Calu3 (cell line): ENCODE measurements at regions not wholly inside any gene's neighbourhood (a gene's known extent, or its start where the extent isn't known, plus 50 kb on each side); places are given as distances from the start of the nearest gene placed in this dataset.

ENCODE experiments used
- BruUV-seq: library from RNA; stranded (reverse); fragments of 400-500 nt; replicated peaks from 2 replicates; lab custom pipeline; 2021; lab: Mats Ljungman, UMichigan
- CTCF ChIA-PET: fragments of 300-600 bp; sonication (Branson Sonifier 250); formaldehyde crosslinking; loops from one replicate; lab custom pipeline; 2022; ENCODE audit warnings: antibody characterized with exemption; lab: Charles Lee
- DNase-seq: peaks from one replicate; pipeline ENCODE4 v3.0.0; 2022
- H3K27ac Mint-ChIP-seq: one replicate; pipeline ENCODE4 v1.8.0; 2022; ENCODE audit warnings: mixed read lengths; ENCODE audit not compliant: unreplicated experiment
- H3K27me3 Mint-ChIP-seq: one replicate; pipeline ENCODE4 v1.8.0; 2022; ENCODE audit warnings: mixed read lengths; ENCODE audit not compliant: unreplicated experiment
- H3K36me3 Mint-ChIP-seq: one replicate; pipeline ENCODE4 v1.8.0; 2022; ENCODE audit warnings: mild to moderate bottlenecking, moderate library complexity, mixed read lengths; ENCODE audit not compliant: insufficient read depth, unreplicated experiment
- H3K4me1 Mint-ChIP-seq: one replicate; pipeline ENCODE4 v1.8.0; 2022; ENCODE audit warnings: mild to moderate bottlenecking, low read depth, mixed read lengths; ENCODE audit not compliant: unreplicated experiment
- H3K4me3 Mint-ChIP-seq: one replicate; pipeline ENCODE4 v1.8.0; 2022; ENCODE audit warnings: mild to moderate bottlenecking, low read depth, moderate library complexity, mixed read lengths; ENCODE audit not compliant: unreplicated experiment
- H3K9me3 Mint-ChIP-seq: one replicate; pipeline ENCODE4 v1.8.0; 2022; ENCODE audit warnings: low read depth, mixed read lengths; ENCODE audit not compliant: unreplicated experiment
- CTCF ChIP-seq: fragments of 200-600 bp; IDR thresholded peaks from one replicate; pipeline ENCODE4 v1.8.0; 2022; ENCODE audit warnings: antibody characterized with exemption; ENCODE audit not compliant: unreplicated experiment
- intact Hi-C: fragments of 100-400 bp; cut with micrococcal nuclease; formaldehyde crosslinking; loops from one replicate; pipeline ENCODE4 v1.10.0; 2022; ENCODE audit not compliant: unreplicated experiment

GRCh38 chr5:115458416-115458815, 86.2 kb downstream of the FEM1C start:
- H3K4me1 Mint-ChIP-seq: no peaks in the 10 kb centered on the region
- H3K27me3 Mint-ChIP-seq: no peaks in the 10 kb centered on the region
- DNase-seq: no peak
- BruUV-seq: no TSS peak
- no peaks in the 10 kb centered on the region for H3K36me3 Mint-ChIP-seq
- intact Hi-C loops: no loop called here
- no peak overlapping the region for H3K27ac Mint-ChIP-seq
- CTCF ChIA-PET: no interaction called here
- no peak overlapping the region for H3K4me3 Mint-ChIP-seq
- TF ChIP-seq CTCF: no peak
- no peaks in the 10 kb centered on the region for H3K9me3 Mint-ChIP-seq

GRCh38 chr5:115458003-115458409, 86.6 kb downstream of the FEM1C start:
- DNase-seq: peak; percentile 72
- no peaks in the 10 kb centered on the region for H3K27me3 Mint-ChIP-seq
- no peaks in the 10 kb centered on the region for H3K9me3 Mint-ChIP-seq
- no peak for TF ChIP-seq CTCF
- no TSS peak for BruUV-seq
- intact Hi-C loops: no loop called here
- no peak overlapping the region for H3K4me3 Mint-ChIP-seq
- H3K4me1 Mint-ChIP-seq: no peaks in the 10 kb centered on the region
- CTCF ChIA-PET: no interaction called here
- H3K27ac Mint-ChIP-seq: no peak overlapping the region
- H3K36me3 Mint-ChIP-seq: no peaks in the 10 kb centered on the region

- CTCF ChIA-PET: interaction anchor here (1.9 kb wide), 1 partner anchor 78 kb away, joined by 7 read pairs; no protein-coding TSS in a partner anchor
- no peak for DNase-seq
- Mint-ChIP-seq H3K4me1 (no peaks in the 10 kb centered on the region), H3K27me3 (no peaks in the 10 kb centered on the region), H3K4me3 (no peak overlapping the region), H3K9me3 (no peaks in the 10 kb centered on the region), H3K36me3 (no peaks in the 10 kb centered on the region), H3K27ac (no peak overlapping the region)
- BruUV-seq: TSS peak; percentile 80
- intact Hi-C loops: no loop called here
- TF ChIP-seq CTCF: no peak
Measured at GRCh38 chr5:115457571-115457970, 87.0 kb downstream of the FEM1C start.

GRCh38 chr5:115456539-115457040, 88.0 kb downstream of the FEM1C start:
- CTCF ChIA-PET: interaction anchor here (1.9 kb wide), 1 partner anchor 77 kb away, joined by 7 read pairs; no protein-coding TSS in a partner anchor
- no peak overlapping the region for H3K4me3 Mint-ChIP-seq
- no peaks in the 10 kb centered on the region for H3K4me1 Mint-ChIP-seq
- H3K27me3 Mint-ChIP-seq: no peaks in the 10 kb centered on the region
- no peak for DNase-seq
- no TSS peak for BruUV-seq
- intact Hi-C loops: no loop called here
- H3K27ac Mint-ChIP-seq: no peak overlapping the region
- no peaks in the 10 kb centered on the region for H3K9me3 Mint-ChIP-seq
- H3K36me3 Mint-ChIP-seq: no peaks in the 10 kb centered on the region
- TF ChIP-seq CTCF: no peak
